GM18505 (cell line): ENCODE measurements at regions not wholly inside any gene's neighbourhood (a gene's known extent, or its start where the extent isn't known, plus 50 kb on each side); places are given as distances from the start of the nearest gene placed in this dataset.
"Not testable (repeated sequence)": the region's sequence is repeated elsewhere in the genome, so short reads cannot be mapped to it uniquely, and the experiment has no call there.

ENCODE experiments used
- ATAC-seq: cut with Tn5 transposase; IDR thresholded peaks from one replicate; pipeline ENCODE4 v1.9.1; 2021; ENCODE audit not compliant: unreplicated experiment
- POLR2A ChIP-seq: IDR thresholded peaks from 4 replicates; pipeline ENCODE4 v1.6.1; 2011; ENCODE audit warnings: borderline replicate concordance; ENCODE audit not compliant: insufficient read depth, insufficient read length; ENCODE audit errors: extremely low read depth

DNA sequence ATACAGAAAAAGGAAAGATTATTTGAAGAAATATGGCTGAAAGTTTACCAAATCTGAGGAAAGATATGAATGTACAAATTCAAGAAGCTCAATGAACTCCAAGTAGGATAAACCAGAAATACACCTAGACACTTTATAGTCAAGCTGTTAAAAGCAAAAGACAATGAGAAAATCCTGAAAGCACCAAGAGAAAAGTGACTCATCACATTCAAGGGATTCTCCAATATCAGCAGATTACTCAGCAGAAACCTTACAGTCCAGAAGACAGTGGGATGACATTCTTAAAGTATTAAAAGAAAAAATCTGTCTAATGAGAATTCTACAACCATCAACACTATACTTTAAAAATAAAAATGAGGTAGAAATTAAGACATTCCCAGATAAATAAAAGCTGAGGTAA, 223.8 kb upstream of the ZCCHC13 start:
- ATAC-seq: no peak
- no peak for TF ChIP-seq POLR2A

DNA sequence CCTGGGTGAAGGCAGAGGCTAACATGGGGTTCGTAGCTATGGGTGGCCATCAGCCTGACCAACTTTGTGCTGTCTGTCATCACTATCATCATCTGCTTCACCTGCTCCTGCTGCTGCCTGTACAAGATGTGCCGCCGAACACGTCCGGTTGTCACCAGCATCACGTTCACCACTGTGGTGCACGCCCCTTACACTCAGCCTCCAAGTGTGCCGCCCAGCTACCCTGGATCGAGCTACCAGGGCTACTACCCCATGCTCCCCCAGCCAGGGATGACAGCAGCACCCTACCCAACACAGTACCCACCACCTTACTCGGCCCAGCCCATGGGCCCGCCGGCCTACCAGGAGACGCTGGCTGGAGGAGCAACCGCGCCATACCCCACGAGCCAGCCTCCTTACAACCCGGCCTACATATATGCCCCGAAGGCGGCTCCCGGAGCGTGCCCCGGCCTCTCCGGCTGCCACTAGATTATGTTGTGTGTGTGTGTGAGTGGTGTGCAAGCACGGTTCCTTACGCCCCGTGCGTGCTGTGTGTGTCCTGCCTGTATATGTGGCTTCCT, 213.4 kb upstream of the XIST start:
- no peak for ATAC-seq
- TF ChIP-seq POLR2A: no peak

DNA sequence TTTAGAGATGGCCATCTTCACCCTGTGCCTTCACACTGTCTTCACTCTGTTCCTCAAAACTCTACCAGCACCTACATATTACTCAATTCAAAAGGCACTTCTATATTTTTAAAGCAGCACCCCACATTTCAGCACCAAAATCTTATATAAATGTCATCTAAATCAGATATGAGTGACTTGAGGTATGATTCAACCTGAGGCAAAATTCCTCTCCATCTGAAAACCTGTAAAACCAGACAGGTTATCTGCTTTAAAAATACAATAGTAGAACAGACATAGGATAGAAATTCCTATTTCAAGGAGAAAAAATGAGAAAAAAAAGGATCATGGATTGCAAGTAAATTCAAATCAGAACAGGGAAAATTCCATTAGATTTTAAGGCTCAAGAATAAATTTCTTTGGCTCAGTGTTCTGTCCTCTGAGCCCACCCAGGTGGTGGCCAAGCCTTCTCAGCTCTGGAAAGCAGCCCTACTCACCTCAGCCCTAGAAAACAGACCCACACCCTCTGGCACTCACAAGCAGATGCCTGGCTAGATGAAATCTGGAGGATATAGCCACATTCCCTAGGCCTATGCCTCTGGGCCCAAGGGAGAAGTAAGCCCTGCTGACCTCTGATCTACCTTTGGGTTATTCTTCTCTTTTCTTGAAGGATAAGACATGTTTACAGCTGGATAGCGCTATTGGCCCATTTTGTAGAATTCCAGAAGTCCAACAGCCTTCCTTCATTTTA, 211.1 kb upstream of the XIST start:
- TF ChIP-seq POLR2A: no peak
- ATAC-seq: no peak

DNA sequence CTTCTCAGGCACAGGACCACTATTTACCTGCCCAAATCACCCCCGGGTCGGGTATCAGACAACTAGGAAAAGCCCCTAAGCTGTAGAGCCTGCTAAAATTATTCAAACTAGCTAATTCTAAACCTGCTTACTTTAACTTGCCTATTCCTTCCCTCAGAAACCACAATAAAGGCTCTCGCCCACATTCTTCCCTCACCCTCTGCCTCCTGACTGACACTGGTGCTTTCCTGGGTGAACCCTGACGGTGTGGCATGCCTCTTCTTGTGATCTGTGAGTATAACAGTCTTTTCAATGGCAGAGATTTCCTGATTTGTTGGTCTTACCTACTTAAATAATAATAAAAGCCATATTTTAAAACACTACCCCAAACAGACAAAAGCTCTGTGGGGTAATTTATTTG, 209.4 kb upstream of the XIST start:
- no peak for TF ChIP-seq POLR2A
- ATAC-seq: no peak

DNA sequence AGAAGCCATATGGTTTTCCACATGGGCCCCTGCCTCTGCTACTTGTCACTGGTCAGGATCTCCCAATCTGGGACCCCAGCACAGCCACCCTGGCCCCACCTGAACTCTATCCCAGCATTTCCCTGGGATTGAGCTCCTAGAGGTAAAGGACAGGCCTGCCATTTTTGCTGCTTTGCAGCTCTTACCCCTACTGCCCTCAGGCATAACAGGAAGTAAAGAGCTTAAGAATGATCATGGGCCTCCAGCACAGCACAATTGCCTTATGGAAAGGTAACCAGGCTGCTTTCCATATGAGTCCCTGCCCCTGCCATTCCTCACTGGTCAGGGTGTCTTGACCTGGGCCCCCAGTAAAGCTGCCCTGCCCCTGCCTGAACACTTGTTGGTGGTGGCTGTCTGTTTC, 196.6 kb upstream of the XIST start:
- no peak for TF ChIP-seq POLR2A
- ATAC-seq: no peak

DNA sequence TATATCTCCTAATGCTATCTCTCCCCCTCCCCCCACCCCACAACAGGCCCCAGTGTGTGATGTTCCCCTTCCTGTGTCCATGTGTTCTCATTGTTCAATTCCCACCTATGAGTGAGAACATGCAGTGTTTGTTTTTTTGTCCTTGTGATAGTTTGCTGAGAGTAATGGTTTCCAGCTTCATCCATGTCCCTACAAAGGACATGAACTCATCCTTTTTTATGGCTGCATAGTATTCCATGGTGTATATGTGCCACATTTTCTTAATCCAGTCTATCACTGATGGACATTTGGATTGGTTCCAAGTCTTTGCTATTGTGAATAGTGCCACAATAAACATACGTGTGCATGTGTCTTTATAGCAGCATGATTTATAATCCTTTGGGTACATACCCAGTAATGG, 181.6 kb upstream of the XIST start:
- ATAC-seq: not testable (repeated sequence)

DNA sequence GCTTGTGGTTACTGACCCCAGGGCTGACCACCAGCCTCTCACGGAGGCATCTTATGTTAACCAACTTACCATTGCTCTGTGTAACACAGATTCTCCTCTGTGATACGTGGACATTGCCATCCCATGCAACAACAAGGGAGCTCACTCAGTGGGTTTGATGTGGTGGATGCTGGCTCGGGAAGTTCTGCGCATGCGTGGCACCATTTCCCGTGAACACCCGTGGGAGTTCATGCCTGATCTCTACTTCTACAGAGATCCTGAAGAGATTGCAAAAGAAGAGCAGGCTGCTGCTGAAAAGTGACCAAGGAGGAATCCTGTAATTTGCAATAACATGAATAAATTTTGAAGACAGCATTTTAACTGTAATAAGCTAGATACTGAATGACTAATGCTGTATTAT, 179.0 kb upstream of the XIST start:
- not testable (repeated sequence) for ATAC-seq

DNA sequence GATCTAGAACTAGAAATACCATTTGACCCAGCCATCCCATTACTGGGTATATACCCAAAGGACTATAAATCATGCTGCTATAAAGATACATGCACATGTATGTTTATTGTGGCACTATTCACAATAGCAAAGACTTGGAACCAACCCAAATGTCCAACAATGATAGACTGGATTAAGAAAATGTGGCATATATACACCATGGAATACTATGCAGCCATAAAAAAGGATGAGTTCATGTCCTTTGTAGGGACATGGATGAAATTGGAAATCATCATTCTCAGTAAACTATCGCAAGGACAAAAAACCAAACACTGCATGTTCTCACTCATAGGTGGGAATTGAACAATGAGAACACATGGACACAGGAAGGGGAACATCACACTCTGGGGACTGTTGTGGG, 178.3 kb upstream of the XIST start:
- not testable (repeated sequence) for ATAC-seq

DNA sequence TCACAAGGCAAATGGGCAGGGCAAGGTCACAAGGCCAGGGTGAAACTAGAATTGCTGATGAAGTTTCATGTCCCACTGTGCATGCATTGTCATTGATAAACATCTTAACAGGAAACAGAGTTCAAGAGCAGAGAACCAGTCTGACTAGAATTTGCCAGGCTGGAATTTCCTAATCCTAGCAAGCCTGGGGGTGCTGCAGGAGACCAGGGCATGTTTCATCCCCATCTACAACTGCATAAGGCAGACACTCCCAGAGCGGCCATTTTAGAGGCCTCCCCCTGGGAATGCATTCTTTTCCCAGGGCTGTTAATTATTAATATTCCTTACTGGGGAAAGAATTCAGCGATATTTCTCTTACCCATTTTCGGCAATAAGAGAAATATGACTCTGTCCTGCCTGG, 172.6 kb upstream of the XIST start:
- not testable (repeated sequence) for ATAC-seq

DNA sequence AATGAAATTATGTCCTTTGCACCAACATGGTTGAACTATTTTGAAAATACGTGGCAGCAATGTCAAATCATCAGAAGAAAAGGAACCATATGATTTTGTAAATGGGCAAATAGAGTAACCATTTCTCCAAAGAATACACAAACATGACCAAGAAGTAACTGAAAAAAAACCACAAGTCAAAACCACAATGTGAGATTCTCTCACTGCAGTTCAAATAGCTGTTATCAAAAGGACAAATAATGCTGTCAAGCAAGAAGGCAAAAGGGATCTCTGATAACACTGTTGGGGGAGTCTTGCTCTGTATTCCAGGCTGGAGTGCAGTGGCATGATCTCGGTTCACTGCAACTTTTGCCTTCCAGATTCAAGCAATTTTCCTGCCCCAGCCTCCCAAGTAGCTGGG, 170.7 kb upstream of the XIST start:
- ATAC-seq: no peak
- no peak for TF ChIP-seq POLR2A

DNA sequence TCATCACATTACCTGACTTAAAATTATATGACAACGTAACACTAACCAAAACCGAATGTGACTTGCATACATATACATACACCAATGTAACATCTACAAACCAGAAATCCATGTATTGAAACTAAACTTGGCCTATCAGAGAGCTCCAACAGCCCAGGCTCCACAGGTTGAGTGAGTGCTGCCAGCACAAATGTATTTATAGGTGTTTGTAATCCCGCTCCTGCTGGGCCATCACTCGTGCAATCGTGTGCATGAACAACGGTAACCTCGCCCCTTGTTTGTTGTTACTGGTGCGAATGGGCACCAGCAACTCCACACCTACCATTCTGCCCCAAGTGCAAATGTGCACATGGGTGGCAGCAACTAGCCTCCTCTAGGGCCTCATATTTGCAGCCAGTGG, 165.7 kb upstream of the XIST start:
- ATAC-seq: no peak
- no peak for TF ChIP-seq POLR2A

DNA sequence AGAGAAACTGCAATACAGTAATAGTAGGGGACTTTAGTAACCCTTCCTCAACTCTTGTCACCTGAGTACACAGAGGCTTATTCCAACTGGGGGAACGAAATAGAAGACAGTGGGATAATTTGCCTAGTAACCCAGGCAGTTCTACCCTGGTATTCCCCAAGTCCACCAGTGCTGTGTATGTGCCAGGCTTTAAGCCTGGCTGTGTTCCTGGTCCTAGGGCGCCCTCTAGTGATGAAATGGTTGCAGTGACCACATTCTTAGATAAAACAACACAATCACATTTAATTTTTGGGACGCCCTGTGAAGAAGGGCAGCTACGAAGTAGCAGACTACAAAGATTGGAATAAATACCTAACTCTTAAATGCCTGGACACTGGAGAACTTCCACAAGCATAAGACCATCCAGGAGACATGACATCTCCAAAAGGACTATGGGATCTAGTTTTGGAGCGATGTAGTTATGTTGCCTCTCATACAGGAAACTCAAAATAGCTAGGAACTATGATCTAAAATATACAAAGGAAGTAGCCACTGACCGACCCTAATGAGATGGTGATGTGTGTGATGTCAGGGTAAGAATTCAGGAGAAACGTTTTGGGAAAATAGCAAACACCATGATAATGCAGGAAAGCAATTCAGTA, 163.0 kb upstream of the XIST start:
- TF ChIP-seq POLR2A: no peak
- peak; percentile 96 for ATAC-seq

DNA sequence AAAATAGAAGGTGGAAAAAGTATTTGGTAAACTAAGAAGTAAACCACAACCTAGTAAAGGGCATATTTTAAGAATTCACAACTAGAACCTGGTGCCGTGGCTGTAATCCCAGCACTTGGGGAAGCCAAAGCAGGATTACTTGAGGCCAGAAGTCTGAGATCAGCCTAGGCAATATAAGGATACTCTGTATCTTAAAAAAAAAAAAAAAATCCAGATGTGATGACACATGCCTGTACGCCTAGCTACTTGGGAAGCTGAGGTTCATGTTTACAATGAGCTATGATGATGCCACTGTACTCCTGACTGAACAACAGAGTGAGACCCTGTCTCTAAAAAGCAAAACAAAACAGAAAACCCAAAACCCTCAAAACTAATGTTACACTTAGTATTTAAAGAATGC, 156.5 kb upstream of the XIST start:
- TF ChIP-seq POLR2A: no peak
- no peak for ATAC-seq

DNA sequence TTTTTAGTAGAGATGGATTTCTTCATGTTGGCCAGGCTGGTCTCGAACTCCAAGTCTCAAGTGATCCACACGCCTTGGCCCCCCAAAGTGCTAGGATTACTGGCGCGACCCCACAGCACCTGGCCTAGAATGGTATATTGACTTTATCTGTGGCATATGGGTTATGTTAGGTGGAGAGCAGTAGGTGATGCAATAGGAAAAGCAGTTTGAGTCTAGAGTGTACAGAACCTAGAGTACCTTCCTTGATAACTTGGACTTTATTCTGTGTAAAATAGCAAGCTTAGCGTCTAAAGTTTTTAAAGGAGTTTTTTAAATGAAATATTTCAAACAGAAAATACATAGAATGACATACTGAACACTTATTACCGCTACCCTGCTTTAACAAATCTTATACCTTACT, 139.5 kb upstream of the XIST start:
- no peak for ATAC-seq
- TF ChIP-seq POLR2A: no peak

DNA sequence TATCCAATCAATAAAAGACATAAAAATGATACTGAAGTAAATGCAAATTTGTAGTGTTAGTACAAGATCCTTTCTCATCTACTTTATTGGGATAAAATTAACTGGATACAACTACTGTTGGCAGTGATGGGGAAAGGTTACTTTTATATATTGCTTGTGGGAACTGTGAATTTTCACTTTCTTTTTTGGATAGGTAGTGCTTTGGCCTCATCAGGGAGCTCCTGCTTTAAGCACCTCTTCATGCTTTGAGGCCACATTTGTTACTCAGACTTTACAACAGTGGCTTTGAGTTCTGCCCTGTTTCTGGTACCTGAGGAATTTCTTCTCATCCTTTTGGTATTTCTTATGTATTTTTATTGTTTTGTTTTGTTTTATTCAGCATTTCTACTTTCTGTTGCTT, 134.7 kb upstream of the XIST start:
- no peak for TF ChIP-seq POLR2A
- ATAC-seq: no peak
